Panc1 (cell line): ENCODE measurements at regions not wholly inside any gene's neighbourhood (a gene's known extent, or its start where the extent isn't known, plus 50 kb on each side); places are given as distances from the start of the nearest gene placed in this dataset.

Experiments
- POLR2AphosphoS5 ChIP-seq: IDR thresholded peaks from 2 replicates; pipeline ENCODE4 v1.6.1; 2012; ENCODE audit warnings: mild to moderate bottlenecking, low read depth, low read length, moderate library complexity
- TF ChIP-seq, protein P1 (sequence below): fragments of 450-650 bp; IDR thresholded peaks from 2 replicates; pipeline ENCODE4 v1.5.1; 2017; ENCODE audit warnings: mild to moderate bottlenecking
- TF ChIP-seq, protein P2 (sequence below), 2 experiments: IDR thresholded peaks; 2 replicates each; pipeline ENCODE4 v1.6.1; 2011 to 2012; ENCODE audit warnings: low read depth in 2 of 2, control low read depth in 1 of 2, low read length in 1 of 2, mild to moderate bottlenecking in 1 of 2, moderate library complexity in 1 of 2; ENCODE audit not compliant: insufficient read depth in 1 of 2

DNA sequence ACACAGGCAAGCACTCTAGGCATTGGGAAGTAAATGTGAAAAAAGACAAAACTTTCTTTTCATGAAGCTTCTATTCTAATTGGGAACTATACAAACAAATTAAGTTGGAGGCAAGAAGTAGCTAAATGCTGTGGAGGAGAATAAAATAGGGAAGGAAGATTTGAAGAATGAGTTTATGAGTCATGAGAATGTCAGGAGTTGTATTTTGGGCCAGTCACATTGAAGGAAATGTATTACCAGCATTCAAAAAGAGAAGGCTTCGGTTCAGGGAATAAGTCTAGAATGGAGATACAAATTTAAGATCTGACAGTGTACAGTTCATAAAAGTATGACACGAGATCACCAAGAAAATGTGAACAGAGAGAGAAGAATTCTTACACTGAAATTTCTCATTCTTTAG lies 666.5 kb downstream of the ADCYAP1 start:
- TF ChIP-seq, protein P1, sequence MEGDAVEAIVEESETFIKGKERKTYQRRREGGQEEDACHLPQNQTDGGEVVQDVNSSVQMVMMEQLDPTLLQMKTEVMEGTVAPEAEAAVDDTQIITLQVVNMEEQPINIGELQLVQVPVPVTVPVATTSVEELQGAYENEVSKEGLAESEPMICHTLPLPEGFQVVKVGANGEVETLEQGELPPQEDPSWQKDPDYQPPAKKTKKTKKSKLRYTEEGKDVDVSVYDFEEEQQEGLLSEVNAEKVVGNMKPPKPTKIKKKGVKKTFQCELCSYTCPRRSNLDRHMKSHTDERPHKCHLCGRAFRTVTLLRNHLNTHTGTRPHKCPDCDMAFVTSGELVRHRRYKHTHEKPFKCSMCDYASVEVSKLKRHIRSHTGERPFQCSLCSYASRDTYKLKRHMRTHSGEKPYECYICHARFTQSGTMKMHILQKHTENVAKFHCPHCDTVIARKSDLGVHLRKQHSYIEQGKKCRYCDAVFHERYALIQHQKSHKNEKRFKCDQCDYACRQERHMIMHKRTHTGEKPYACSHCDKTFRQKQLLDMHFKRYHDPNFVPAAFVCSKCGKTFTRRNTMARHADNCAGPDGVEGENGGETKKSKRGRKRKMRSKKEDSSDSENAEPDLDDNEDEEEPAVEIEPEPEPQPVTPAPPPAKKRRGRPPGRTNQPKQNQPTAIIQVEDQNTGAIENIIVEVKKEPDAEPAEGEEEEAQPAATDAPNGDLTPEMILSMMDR: no peak
- TF ChIP-seq, protein P2, sequence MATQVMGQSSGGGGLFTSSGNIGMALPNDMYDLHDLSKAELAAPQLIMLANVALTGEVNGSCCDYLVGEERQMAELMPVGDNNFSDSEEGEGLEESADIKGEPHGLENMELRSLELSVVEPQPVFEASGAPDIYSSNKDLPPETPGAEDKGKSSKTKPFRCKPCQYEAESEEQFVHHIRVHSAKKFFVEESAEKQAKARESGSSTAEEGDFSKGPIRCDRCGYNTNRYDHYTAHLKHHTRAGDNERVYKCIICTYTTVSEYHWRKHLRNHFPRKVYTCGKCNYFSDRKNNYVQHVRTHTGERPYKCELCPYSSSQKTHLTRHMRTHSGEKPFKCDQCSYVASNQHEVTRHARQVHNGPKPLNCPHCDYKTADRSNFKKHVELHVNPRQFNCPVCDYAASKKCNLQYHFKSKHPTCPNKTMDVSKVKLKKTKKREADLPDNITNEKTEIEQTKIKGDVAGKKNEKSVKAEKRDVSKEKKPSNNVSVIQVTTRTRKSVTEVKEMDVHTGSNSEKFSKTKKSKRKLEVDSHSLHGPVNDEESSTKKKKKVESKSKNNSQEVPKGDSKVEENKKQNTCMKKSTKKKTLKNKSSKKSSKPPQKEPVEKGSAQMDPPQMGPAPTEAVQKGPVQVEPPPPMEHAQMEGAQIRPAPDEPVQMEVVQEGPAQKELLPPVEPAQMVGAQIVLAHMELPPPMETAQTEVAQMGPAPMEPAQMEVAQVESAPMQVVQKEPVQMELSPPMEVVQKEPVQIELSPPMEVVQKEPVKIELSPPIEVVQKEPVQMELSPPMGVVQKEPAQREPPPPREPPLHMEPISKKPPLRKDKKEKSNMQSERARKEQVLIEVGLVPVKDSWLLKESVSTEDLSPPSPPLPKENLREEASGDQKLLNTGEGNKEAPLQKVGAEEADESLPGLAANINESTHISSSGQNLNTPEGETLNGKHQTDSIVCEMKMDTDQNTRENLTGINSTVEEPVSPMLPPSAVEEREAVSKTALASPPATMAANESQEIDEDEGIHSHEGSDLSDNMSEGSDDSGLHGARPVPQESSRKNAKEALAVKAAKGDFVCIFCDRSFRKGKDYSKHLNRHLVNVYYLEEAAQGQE (IDR thresholded peaks at IDR 0.05; ENCODE audit: insufficient read depth in 1 of 2, low read depth in 2 of 2, low read length in 1 of 2): no peak
- TF ChIP-seq POLR2AphosphoS5: no peak
